ENCODE measurements at regions not wholly inside any gene's neighbourhood (a gene's known extent, or its start where the extent isn't known, plus 50 kb on each side); places are given as distances from the start of the nearest gene placed in this dataset.

DNA sequence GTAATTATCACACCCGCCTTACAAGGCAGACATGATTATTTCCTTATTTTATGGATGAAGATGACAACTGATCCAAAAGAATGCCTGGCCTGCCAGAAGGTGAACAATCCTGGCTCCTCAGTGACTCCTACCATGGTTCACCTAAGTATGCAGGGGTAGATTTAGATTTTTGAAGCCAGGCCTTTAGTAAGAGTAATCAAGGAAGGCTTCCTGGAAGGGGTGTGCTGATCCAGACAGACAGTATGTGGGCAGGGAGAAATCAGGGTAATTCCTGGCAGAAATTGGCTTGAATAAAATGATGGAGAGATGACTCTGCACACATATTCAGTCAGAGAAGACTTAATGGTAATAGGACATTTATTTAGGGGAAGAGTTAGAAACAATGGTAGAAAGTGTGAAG lies 637.7 kb upstream of the FANCL start:
- Histone ChIP-seq H3K27ac (ENCODE audit: low read length) (no peak overlapping the region), H4K20me1 (ENCODE audit: insufficient read depth) (no peaks in the 10 kb centered on the region), H3K9ac (ENCODE audit: low read length) (no peak overlapping the region), H3K4me2 (ENCODE audit: low read length) (no peak overlapping the region), H3K36me3 (ENCODE audit: insufficient read depth, low read length) (no peaks in the 10 kb centered on the region), H3K27me3 (ENCODE audit: insufficient read depth, low read depth, low read length) (no peaks in the 10 kb centered on the region), H3K9me3 (ENCODE audit: low read length) (no peaks in the 10 kb centered on the region), H3K4me3 (ENCODE audit: low read length) (no peak overlapping the region), H2AFZ (ENCODE audit: low read depth, low read length) (no peak overlapping the region), H3K9me2 (ENCODE audit: insufficient read depth, low read length) (no peaks in the 10 kb centered on the region), H3F3A (ENCODE audit: insufficient read depth, low read length, poor library complexity, severe bottlenecking) (no peaks in the 10 kb centered on the region), H3K79me2 (replicated peaks; ENCODE audit: insufficient read depth, low read length) (no peaks in the 10 kb centered on the region)
- TF ChIP-seq TAF1 (IDR thresholded peaks at IDR 0.05; ENCODE audit: low read depth) (no peak), EZH2 (IDR thresholded peaks at IDR 0.05; ENCODE audit: borderline replicate concordance, insufficient read depth, low read length, poor library complexity, severe bottlenecking) (no peak)

DNA sequence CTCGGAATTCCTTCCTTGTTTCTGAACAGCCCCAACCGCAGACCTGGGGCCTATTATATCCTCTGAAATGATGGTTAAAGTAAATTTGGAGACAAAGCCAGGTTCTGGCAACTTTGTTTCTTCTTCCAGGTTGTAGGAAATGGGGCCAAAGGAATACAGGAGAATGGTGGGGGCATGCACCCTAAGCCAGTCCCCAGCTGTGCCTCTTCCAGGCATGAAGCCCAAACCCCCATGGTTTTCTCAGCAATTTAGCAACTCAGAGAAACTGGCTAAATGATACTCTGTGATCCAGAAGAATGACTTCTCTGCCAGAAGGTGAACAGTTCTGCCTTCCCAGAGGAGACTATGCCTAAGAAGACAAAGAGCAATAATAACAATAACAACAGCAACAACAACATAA lies 635.0 kb upstream of the FANCL start:
- no peaks in the 10 kb centered on the region for H3K36me3 ChIP-seq (ENCODE audit: insufficient read depth, low read length)
- H3K9me2 ChIP-seq (ENCODE audit: insufficient read depth, low read length) = no peaks in the 10 kb centered on the region
- H3K9me3 ChIP-seq (ENCODE audit: low read length) = no peaks in the 10 kb centered on the region
- H3K9ac ChIP-seq (ENCODE audit: low read length) = no peak overlapping the region
- no peaks in the 10 kb centered on the region for H3K27me3 ChIP-seq (ENCODE audit: insufficient read depth, low read depth, low read length)
- TF ChIP-seq, protein P1, sequence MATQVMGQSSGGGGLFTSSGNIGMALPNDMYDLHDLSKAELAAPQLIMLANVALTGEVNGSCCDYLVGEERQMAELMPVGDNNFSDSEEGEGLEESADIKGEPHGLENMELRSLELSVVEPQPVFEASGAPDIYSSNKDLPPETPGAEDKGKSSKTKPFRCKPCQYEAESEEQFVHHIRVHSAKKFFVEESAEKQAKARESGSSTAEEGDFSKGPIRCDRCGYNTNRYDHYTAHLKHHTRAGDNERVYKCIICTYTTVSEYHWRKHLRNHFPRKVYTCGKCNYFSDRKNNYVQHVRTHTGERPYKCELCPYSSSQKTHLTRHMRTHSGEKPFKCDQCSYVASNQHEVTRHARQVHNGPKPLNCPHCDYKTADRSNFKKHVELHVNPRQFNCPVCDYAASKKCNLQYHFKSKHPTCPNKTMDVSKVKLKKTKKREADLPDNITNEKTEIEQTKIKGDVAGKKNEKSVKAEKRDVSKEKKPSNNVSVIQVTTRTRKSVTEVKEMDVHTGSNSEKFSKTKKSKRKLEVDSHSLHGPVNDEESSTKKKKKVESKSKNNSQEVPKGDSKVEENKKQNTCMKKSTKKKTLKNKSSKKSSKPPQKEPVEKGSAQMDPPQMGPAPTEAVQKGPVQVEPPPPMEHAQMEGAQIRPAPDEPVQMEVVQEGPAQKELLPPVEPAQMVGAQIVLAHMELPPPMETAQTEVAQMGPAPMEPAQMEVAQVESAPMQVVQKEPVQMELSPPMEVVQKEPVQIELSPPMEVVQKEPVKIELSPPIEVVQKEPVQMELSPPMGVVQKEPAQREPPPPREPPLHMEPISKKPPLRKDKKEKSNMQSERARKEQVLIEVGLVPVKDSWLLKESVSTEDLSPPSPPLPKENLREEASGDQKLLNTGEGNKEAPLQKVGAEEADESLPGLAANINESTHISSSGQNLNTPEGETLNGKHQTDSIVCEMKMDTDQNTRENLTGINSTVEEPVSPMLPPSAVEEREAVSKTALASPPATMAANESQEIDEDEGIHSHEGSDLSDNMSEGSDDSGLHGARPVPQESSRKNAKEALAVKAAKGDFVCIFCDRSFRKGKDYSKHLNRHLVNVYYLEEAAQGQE (IDR thresholded peaks at IDR 0.05; ENCODE audit: borderline replicate concordance) = no peak
- TF ChIP-seq RAD21 (conservative IDR thresholded peaks at IDR 0.05) (no peak), EP300 (conservative IDR thresholded peaks at IDR 0.05; ENCODE audit: poor library complexity, severe bottlenecking) (no peak), TAF1 (IDR thresholded peaks at IDR 0.05; ENCODE audit: low read depth) (no peak), POLR2AphosphoS5 (IDR thresholded peaks at IDR 0.05) (no peak), SMC3 (conservative IDR thresholded peaks at IDR 0.05; ENCODE audit: poor library complexity) (no peak), EZH2 (IDR thresholded peaks at IDR 0.05; ENCODE audit: borderline replicate concordance, insufficient read depth, low read length, poor library complexity, severe bottlenecking) (no peak), MXI1 (conservative IDR thresholded peaks at IDR 0.05; ENCODE audit: poor library complexity, severe bottlenecking) (no peak)
- TF ChIP-seq, protein P2, sequence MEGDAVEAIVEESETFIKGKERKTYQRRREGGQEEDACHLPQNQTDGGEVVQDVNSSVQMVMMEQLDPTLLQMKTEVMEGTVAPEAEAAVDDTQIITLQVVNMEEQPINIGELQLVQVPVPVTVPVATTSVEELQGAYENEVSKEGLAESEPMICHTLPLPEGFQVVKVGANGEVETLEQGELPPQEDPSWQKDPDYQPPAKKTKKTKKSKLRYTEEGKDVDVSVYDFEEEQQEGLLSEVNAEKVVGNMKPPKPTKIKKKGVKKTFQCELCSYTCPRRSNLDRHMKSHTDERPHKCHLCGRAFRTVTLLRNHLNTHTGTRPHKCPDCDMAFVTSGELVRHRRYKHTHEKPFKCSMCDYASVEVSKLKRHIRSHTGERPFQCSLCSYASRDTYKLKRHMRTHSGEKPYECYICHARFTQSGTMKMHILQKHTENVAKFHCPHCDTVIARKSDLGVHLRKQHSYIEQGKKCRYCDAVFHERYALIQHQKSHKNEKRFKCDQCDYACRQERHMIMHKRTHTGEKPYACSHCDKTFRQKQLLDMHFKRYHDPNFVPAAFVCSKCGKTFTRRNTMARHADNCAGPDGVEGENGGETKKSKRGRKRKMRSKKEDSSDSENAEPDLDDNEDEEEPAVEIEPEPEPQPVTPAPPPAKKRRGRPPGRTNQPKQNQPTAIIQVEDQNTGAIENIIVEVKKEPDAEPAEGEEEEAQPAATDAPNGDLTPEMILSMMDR (IDR thresholded peaks at IDR 0.05; ENCODE audit: poor library complexity, severe bottlenecking) = no peak
- H2AFZ ChIP-seq (ENCODE audit: low read depth, low read length) = no peak overlapping the region
- no peak overlapping the region for H3K27ac ChIP-seq (ENCODE audit: low read length)
- no peaks in the 10 kb centered on the region for H4K20me1 ChIP-seq (ENCODE audit: insufficient read depth)
- no peak overlapping the region for H3K4me2 ChIP-seq (ENCODE audit: low read length)
- no peaks in the 10 kb centered on the region for H3F3A ChIP-seq (ENCODE audit: insufficient read depth, low read length, poor library complexity, severe bottlenecking)
- no peak overlapping the region for H3K4me3 ChIP-seq (ENCODE audit: low read length)
- no peaks in the 10 kb centered on the region for H3K79me2 ChIP-seq (replicated peaks; ENCODE audit: insufficient read depth, low read length)

DNA sequence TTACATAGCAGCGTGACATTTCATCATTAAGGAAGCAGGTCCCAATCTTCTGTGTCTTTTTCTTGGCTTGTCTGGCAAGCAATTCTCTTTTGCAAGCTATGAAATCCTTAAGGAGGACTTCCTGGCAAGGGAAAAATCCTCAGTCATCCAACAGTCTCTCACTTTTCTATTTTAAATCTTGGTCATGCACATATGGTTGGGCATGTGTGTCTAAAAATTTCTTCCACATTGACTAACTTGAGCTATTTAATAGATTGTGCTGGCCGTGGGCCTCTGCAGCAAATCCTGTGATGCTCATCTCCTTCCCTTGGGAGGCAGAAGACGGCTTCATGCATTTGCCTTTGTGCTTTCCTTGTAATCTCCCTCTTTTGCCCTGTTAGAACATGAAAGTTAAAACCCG lies 634.3 kb upstream of the FANCL start:
- Histone ChIP-seq H3K36me3 (ENCODE audit: insufficient read depth, low read length) (no peaks in the 10 kb centered on the region), H3K9ac (ENCODE audit: low read length) (no peak overlapping the region), H3K27ac (ENCODE audit: low read length) (no peak overlapping the region), H3F3A (ENCODE audit: insufficient read depth, low read length, poor library complexity, severe bottlenecking) (no peaks in the 10 kb centered on the region), H3K79me2 (replicated peaks; ENCODE audit: insufficient read depth, low read length) (no peaks in the 10 kb centered on the region), H3K9me2 (ENCODE audit: insufficient read depth, low read length) (no peaks in the 10 kb centered on the region), H4K20me1 (ENCODE audit: insufficient read depth) (no peaks in the 10 kb centered on the region), H3K27me3 (ENCODE audit: insufficient read depth, low read depth, low read length) (no peaks in the 10 kb centered on the region), H2AFZ (ENCODE audit: low read depth, low read length) (no peak overlapping the region), H3K4me3 (ENCODE audit: low read length) (no peak overlapping the region), H3K4me2 (ENCODE audit: low read length) (no peak overlapping the region), H3K9me3 (ENCODE audit: low read length) (no peaks in the 10 kb centered on the region)
- TF ChIP-seq, protein P1 (IDR thresholded peaks at IDR 0.05; ENCODE audit: borderline replicate concordance) = no peak
- no peak for TF ChIP-seq EP300 (conservative IDR thresholded peaks at IDR 0.05; ENCODE audit: poor library complexity, severe bottlenecking)
- no peak for TF ChIP-seq SMC3 (conservative IDR thresholded peaks at IDR 0.05; ENCODE audit: poor library complexity)
- no peak for TF ChIP-seq POLR2AphosphoS5 (IDR thresholded peaks at IDR 0.05)
- TF ChIP-seq MXI1 (conservative IDR thresholded peaks at IDR 0.05; ENCODE audit: poor library complexity, severe bottlenecking) = no peak
- no peak for TF ChIP-seq TAF1 (IDR thresholded peaks at IDR 0.05; ENCODE audit: low read depth)
